KMS-11 (cell line): ENCODE measurements at regions not wholly inside any gene's neighbourhood (a gene's known extent, or its start where the extent isn't known, plus 50 kb on each side); places are given as distances from the start of the nearest gene placed in this dataset.

ENCODE experiments used
- H2AFZ ChIP-seq: fragments of 200-600 bp; sonication (generic); 2 replicates; pipeline ENCODE4 v1.6.1; 2016; ENCODE audit warnings: antibody characterized with exemption, mixed run types, low read depth
- H3K27ac ChIP-seq: fragments of 200-600 bp; sonication (generic); 2 replicates; pipeline ENCODE4 v1.6.1; 2016; ENCODE audit warnings: mild to moderate bottlenecking, mixed run types
- H3K27me3 ChIP-seq: fragments of 200-600 bp; sonication (generic); 2 replicates; pipeline ENCODE4 v1.6.1; 2017; ENCODE audit warnings: mild to moderate bottlenecking, low read depth, mixed run types, moderate library complexity; ENCODE audit not compliant: insufficient read depth
- H3K36me3 ChIP-seq: fragments of 200-600 bp; sonication (generic); 2 replicates; pipeline ENCODE4 v1.6.1; 2017; ENCODE audit warnings: mild to moderate bottlenecking, mixed run types; ENCODE audit not compliant: insufficient read depth
- H3K4me1 ChIP-seq: fragments of 200-600 bp; sonication (generic); 2 replicates; pipeline ENCODE4 v1.6.1; 2016; ENCODE audit warnings: mild to moderate bottlenecking, low read depth, mixed run types; ENCODE audit not compliant: poor library complexity, severe bottlenecking
- H3K4me2 ChIP-seq: fragments of 200-600 bp; sonication (generic); 2 replicates; pipeline ENCODE4 v1.7.0; 2016; ENCODE audit warnings: mild to moderate bottlenecking, mixed run types
- H3K4me3 ChIP-seq: fragments of 200-600 bp; sonication (generic); IDR thresholded peaks from 2 replicates; pipeline ENCODE4 v1.6.1; 2017; ENCODE audit warnings: low read depth, low read length, mixed read lengths; ENCODE audit not compliant: insufficient read depth
- H3K79me2 ChIP-seq: fragments of 200-600 bp; sonication (generic); 2 replicates; pipeline ENCODE4 v1.6.1; 2016; ENCODE audit warnings: low read depth, mixed run types; ENCODE audit not compliant: insufficient read depth
- H3K9ac ChIP-seq: fragments of 200-600 bp; sonication (generic); 2 replicates; pipeline ENCODE4 v1.6.1; 2016; ENCODE audit warnings: mild to moderate bottlenecking, mixed run types
- H4K20me1 ChIP-seq: fragments of 200-600 bp; sonication (generic); 2 replicates; pipeline ENCODE4 v1.6.1; 2016; ENCODE audit warnings: mild to moderate bottlenecking, mixed run types; ENCODE audit not compliant: insufficient read depth
- CTCF ChIP-seq: fragments of 200-600 bp; sonication (generic); conservative IDR thresholded peaks from 2 replicates; pipeline ENCODE4 v1.6.1; 2017; ENCODE audit warnings: low read depth, mild to moderate bottlenecking, antibody characterized with exemption, low read length, moderate library complexity, mixed read lengths

- no peak overlapping the region for H3K4me2 ChIP-seq
- no peak for TF ChIP-seq CTCF
- H3K4me3 ChIP-seq = no peak overlapping the region
- no peaks in the 10 kb centered on the region for H3K36me3 ChIP-seq
- H3K9ac ChIP-seq = no peak overlapping the region
- no peak overlapping the region for H3K27ac ChIP-seq
- no peaks in the 10 kb centered on the region for H4K20me1 ChIP-seq
- H3K27me3 ChIP-seq = no peaks in the 10 kb centered on the region
- H2AFZ ChIP-seq = no peak overlapping the region
- H3K79me2 ChIP-seq = no peaks in the 10 kb centered on the region
- H3K4me1 ChIP-seq = peaks cover 5% of the 10 kb centered on the region
Observed at GRCh38 chr1:200272481-200273068, 137.3 kb downstream of the ZNF281 start.

- no peaks in the 10 kb centered on the region for H4K20me1 ChIP-seq
- no peak for TF ChIP-seq CTCF
- H3K36me3 ChIP-seq = no peaks in the 10 kb centered on the region
- no peaks in the 10 kb centered on the region for H3K27me3 ChIP-seq
- peaks cover 5% of the 10 kb centered on the region for H3K4me1 ChIP-seq
- no peaks in the 10 kb centered on the region for H3K79me2 ChIP-seq
- H3K4me3 ChIP-seq = no peak overlapping the region
- no peak overlapping the region for H2AFZ ChIP-seq
- H3K4me2 ChIP-seq = no peak overlapping the region
- no peak overlapping the region for H3K9ac ChIP-seq
- no peak overlapping the region for H3K27ac ChIP-seq
Observed at GRCh38 chr1:200269256-200269655, 140.6 kb downstream of the ZNF281 start.

- H3K9ac ChIP-seq = no peak overlapping the region
- TF ChIP-seq CTCF = no peak
- no peaks in the 10 kb centered on the region for H3K79me2 ChIP-seq
- H3K27ac ChIP-seq = no peak overlapping the region
- H4K20me1 ChIP-seq = no peaks in the 10 kb centered on the region
- no peak overlapping the region for H3K4me2 ChIP-seq
- no peak overlapping the region for H2AFZ ChIP-seq
- peaks cover 5% of the 10 kb centered on the region for H3K4me1 ChIP-seq
- no peaks in the 10 kb centered on the region for H3K36me3 ChIP-seq
- H3K27me3 ChIP-seq = no peaks in the 10 kb centered on the region
- no peak overlapping the region for H3K4me3 ChIP-seq
Observed at GRCh38 chr1:200267937-200268336, 141.9 kb downstream of the ZNF281 start.

GRCh38 chr1:200267458-200267857, 142.4 kb downstream of the ZNF281 start:
- H3K27me3 ChIP-seq = no peaks in the 10 kb centered on the region
- no peaks in the 10 kb centered on the region for H4K20me1 ChIP-seq

More at GRCh38 chr1:200267458-200267857, 142.4 kb downstream of the ZNF281 start:
- Histone ChIP-seq H3K27ac (no peak overlapping the region), H3K79me2 (no peaks in the 10 kb centered on the region), H2AFZ (no peak overlapping the region), H3K4me2 (no peak overlapping the region), H3K4me1 (peaks cover 7% of the 10 kb centered on the region), H3K36me3 (no peaks in the 10 kb centered on the region), H3K4me3 (no peak overlapping the region), H3K9ac (no peak overlapping the region)
- no peak for TF ChIP-seq CTCF
